Parathyroid adenoma (tissue), 2 donors: ENCODE measurements at regions not wholly inside any gene's neighbourhood (a gene's known extent, or its start where the extent isn't known, plus 50 kb on each side); places are given as distances from the start of the nearest gene placed in this dataset.

Experiments
- H2AFZ ChIP-seq: fragments of 300-600 bp; sonication (generic); one replicate; pipeline ENCODE4 v1.7.0; 2017; ENCODE audit warnings: antibody characterized with exemption, mild to moderate bottlenecking
- H3K27ac ChIP-seq: fragments of 300-600 bp; sonication (generic); one replicate; pipeline ENCODE4 v1.7.0; 2017
- H3K27me3 ChIP-seq: fragments of 300-600 bp; sonication (generic); one replicate; pipeline ENCODE4 v1.7.0; 2017; ENCODE audit warnings: low read length; ENCODE audit not compliant: control insufficient read depth, insufficient read depth
- H3K36me3 ChIP-seq: fragments of 300-600 bp; sonication (generic); one replicate; pipeline ENCODE4 v1.7.0; 2017; ENCODE audit warnings: low read length; ENCODE audit not compliant: control insufficient read depth, insufficient read depth
- H3K4me1 ChIP-seq: fragments of 300-600 bp; sonication (generic); one replicate; pipeline ENCODE4 v1.7.0; 2017; ENCODE audit warnings: control low read depth
- H3K4me2 ChIP-seq: fragments of 300-600 bp; sonication (generic); one replicate; pipeline ENCODE4 v1.7.0; 2017; ENCODE audit warnings: low read length
- H3K4me3 ChIP-seq: fragments of 300-600 bp; sonication (generic); one replicate; pipeline ENCODE4 v1.7.0; 2017; ENCODE audit warnings: low read depth, low read length
- H3K79me2 ChIP-seq: fragments of 300-600 bp; sonication (generic); one replicate; pipeline ENCODE4 v1.7.0; 2017; ENCODE audit warnings: control low read depth
- H3K9ac ChIP-seq: fragments of 300-600 bp; sonication (generic); one replicate; pipeline ENCODE4 v1.7.0; 2017; ENCODE audit warnings: mild to moderate bottlenecking
- H3K9me3 ChIP-seq: fragments of 300-600 bp; sonication (generic); one replicate; pipeline ENCODE4 v1.7.0; 2017; ENCODE audit warnings: low read length; ENCODE audit not compliant: control insufficient read depth
- TF ChIP-seq, protein P1 (sequence below): fragments of 300-600 bp; sonication (generic); IDR thresholded peaks from one replicate; pipeline ENCODE4 v1.7.0; 2017; ENCODE audit warnings: antibody characterized with exemption, mild to moderate bottlenecking
- donor health status: primary hyperparathyroidism.

DNA sequence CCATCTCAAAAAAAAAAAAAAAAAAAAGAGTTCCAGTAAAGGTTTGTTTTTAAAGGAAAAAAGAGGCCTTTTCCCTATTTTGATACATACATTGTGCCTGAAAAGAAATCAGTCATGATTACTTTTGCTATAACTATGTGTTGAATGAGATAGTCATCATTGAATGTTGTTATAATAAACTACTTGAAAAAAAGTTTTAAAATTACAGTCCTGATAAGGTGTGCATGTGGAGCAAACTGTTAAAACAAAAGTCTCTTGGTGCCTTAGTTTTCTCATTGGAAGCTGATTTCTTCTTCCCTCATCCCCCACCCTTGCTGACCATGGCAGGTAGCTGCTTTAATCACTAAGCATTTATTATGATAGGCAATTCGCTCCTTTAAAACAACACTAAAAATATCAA is 172.3 kb upstream of the TBCA start:
- TF ChIP-seq, protein P1, sequence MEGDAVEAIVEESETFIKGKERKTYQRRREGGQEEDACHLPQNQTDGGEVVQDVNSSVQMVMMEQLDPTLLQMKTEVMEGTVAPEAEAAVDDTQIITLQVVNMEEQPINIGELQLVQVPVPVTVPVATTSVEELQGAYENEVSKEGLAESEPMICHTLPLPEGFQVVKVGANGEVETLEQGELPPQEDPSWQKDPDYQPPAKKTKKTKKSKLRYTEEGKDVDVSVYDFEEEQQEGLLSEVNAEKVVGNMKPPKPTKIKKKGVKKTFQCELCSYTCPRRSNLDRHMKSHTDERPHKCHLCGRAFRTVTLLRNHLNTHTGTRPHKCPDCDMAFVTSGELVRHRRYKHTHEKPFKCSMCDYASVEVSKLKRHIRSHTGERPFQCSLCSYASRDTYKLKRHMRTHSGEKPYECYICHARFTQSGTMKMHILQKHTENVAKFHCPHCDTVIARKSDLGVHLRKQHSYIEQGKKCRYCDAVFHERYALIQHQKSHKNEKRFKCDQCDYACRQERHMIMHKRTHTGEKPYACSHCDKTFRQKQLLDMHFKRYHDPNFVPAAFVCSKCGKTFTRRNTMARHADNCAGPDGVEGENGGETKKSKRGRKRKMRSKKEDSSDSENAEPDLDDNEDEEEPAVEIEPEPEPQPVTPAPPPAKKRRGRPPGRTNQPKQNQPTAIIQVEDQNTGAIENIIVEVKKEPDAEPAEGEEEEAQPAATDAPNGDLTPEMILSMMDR: no peak
- no peaks in the 10 kb centered on the region for H3K27me3 ChIP-seq

DNA sequence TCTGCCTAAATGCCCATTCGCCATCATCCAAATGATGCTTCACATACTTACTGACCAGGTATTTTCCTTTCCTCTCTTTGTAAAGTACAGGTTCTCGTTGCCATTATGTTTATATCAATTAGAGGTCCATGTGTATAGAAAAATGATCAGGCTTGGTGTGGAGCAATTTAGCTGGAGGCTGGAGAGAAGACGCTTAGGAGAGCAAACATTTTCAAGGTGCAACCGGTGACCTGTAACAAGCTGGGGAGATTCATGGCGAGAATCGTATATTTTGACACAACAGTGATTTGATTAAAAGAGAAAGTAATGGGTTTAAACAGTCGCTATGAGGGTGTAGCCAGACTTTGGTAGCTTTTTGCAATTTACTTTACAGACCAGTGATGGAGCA is 170.9 kb upstream of the TBCA start:
- Histone ChIP-seq H3K9ac (no peak overlapping the region), H3K36me3 (no peaks in the 10 kb centered on the region), H3K27ac (no peak overlapping the region), H3K9me3 (no peaks in the 10 kb centered on the region), H2AFZ (no peak overlapping the region), H3K79me2 (no peaks in the 10 kb centered on the region), H3K27me3 (no peaks in the 10 kb centered on the region), H3K4me1 (no peaks in the 10 kb centered on the region), H3K4me3 (no peak overlapping the region), H3K4me2 (no peak overlapping the region)
- TF ChIP-seq, protein P1: no peak

More for the DNA sequence above, 172.3 kb upstream of the TBCA start:
- Histone ChIP-seq H2AFZ (no peak overlapping the region), H3K9me3 (no peaks in the 10 kb centered on the region), H3K79me2 (no peaks in the 10 kb centered on the region), H3K4me1 (no peaks in the 10 kb centered on the region), H3K9ac (no peak overlapping the region), H3K4me2 (no peak overlapping the region), H3K36me3 (no peaks in the 10 kb centered on the region), H3K27ac (no peak overlapping the region), H3K4me3 (no peak overlapping the region)

DNA sequence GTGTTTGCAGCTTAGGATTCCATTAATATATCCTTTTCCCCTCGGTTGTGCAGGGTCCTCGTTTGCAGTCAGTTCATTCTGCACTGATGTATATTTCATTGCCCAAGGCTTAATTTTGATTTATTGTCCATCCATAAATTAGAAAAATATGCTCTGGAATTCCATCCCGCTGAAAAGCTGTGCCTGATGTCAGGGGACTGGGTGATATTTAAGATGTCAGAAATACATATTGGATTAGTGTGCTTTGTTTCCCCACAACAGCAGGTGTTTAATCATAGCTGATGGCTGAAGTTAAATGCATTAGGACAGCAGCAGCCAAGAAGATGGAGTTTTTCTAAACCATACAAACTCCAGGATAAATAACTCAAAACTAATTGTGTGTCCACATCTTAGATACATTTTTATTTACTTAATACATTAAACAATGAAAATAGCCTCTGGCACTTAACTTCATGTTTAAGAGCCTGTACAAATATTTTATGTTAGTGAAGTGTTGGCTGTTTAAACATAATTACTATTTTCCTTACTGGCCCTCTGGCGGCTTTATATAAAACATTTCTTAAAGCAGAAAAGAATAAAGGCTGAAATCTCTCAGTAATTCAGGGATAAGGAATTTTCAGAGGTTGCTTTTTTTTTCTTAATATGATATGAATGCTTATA is 170.4 kb upstream of the TBCA start:
- Histone ChIP-seq H3K27ac (no peak overlapping the region), H3K9me3 (no peaks in the 10 kb centered on the region), H3K79me2 (no peaks in the 10 kb centered on the region), H3K36me3 (no peaks in the 10 kb centered on the region), H3K4me1 (no peaks in the 10 kb centered on the region), H3K27me3 (no peaks in the 10 kb centered on the region), H3K4me2 (no peak overlapping the region), H2AFZ (no peak overlapping the region), H3K4me3 (no peak overlapping the region), H3K9ac (no peak overlapping the region)
- TF ChIP-seq, protein P1: no peak

DNA sequence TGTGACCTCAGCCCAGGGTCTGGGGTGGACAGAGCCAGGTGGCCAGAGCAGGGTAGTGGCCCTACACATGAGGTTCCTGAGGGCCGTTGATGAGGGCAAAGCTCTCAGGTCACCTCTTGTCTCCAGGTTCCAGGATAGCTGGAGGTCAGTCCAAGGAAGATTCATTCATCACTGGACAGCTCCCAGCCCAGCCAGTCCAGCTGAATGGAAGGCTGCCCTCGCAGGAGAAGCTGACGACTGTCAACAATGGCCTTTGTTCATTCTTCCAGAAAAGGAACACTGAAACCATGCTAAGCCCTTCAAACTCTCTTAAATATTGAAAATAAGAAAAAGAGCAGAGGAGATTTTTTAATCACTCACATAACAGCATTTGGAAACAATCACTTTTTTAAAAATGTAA is 169.7 kb upstream of the TBCA start:
- H3K79me2 ChIP-seq: no peaks in the 10 kb centered on the region
- no peak overlapping the region for H2AFZ ChIP-seq
- no peaks in the 10 kb centered on the region for H3K9me3 ChIP-seq
- no peak overlapping the region for H3K4me2 ChIP-seq
- TF ChIP-seq, protein P1: no peak
- no peaks in the 10 kb centered on the region for H3K36me3 ChIP-seq
- H3K4me1 ChIP-seq: no peaks in the 10 kb centered on the region
- H3K27me3 ChIP-seq: no peaks in the 10 kb centered on the region
- H3K27ac ChIP-seq: no peak overlapping the region
- H3K9ac ChIP-seq: no peak overlapping the region
- no peak overlapping the region for H3K4me3 ChIP-seq

DNA sequence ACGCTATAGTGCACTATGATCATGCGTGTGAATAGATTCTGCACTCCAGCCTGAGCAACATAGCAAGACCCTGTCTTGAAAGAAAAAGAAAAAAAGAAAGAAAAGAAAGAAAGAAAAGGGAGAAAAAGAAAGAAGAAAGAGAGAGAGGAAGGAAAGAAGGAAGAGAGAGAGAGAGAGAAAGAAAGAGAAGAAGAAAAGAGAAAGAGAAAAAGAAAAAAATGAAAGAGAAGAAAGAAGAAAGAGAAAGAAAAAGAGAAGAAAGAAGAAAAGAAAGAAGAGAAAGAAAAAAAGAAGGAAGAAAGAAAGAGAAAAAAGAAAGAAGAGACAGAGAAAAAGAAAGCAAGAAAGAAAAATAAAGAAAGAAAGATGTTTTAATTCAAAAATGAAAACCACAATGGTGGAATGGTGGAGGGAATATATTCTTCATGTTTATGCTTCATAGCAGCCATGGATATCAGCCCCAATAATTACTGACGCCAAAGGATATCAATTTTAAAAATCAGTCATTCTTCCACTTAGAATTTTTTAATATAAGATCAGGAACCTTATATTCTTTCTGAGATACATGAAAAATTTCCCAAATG is 168.7 kb upstream of the TBCA start:
- H3K9ac ChIP-seq: no peak overlapping the region
- H2AFZ ChIP-seq: no peak overlapping the region
- TF ChIP-seq, protein P1: no peak
- no peaks in the 10 kb centered on the region for H3K79me2 ChIP-seq
- H3K27me3 ChIP-seq: no peaks in the 10 kb centered on the region
- H3K9me3 ChIP-seq: no peaks in the 10 kb centered on the region
- H3K36me3 ChIP-seq: no peaks in the 10 kb centered on the region
- no peak overlapping the region for H3K27ac ChIP-seq
- no peak overlapping the region for H3K4me3 ChIP-seq
- H3K4me1 ChIP-seq: no peaks in the 10 kb centered on the region
- H3K4me2 ChIP-seq: no peak overlapping the region
